Rectal smooth muscle tissue (tissue), 1 donor: ENCODE measurements at regions not wholly inside any gene's neighbourhood (a gene's known extent, or its start where the extent isn't known, plus 50 kb on each side); places are given as distances from the start of the nearest gene placed in this dataset.

Source experiments
- H3K27ac ChIP-seq: one replicate; pipeline ENCODE4 v1.7.0; 2013; ENCODE audit warnings: low read depth, low read length, inconsistent platforms
- H3K27me3 ChIP-seq: one replicate; pipeline ENCODE4 v1.7.0; 2013; ENCODE audit warnings: low read length; ENCODE audit not compliant: control insufficient read depth, insufficient read depth
- H3K36me3 ChIP-seq: one replicate; pipeline ENCODE4 v1.7.0; 2013; ENCODE audit warnings: low read length; ENCODE audit not compliant: control insufficient read depth, insufficient read depth
- H3K4me1 ChIP-seq: one replicate; pipeline ENCODE4 v1.7.0; 2013; ENCODE audit warnings: low read length; ENCODE audit not compliant: control insufficient read depth, insufficient read depth
- H3K4me3 ChIP-seq: one replicate; pipeline ENCODE4 v1.7.0; 2013; ENCODE audit warnings: low read length
- H3K9ac ChIP-seq: one replicate; pipeline ENCODE4 v1.7.0; 2013; ENCODE audit warnings: low read length

GRCh38 chr18:47542551-47542950 is 291.1 kb upstream of the SKOR2 start:
- Histone ChIP-seq H3K9ac (no peak overlapping the region), H3K27ac (no peak overlapping the region), H3K4me1 (no peaks in the 10 kb centered on the region), H3K27me3 (no peaks in the 10 kb centered on the region), H3K4me3 (no peak overlapping the region), H3K36me3 (no peaks in the 10 kb centered on the region)

- Histone ChIP-seq H3K27me3 (no peaks in the 10 kb centered on the region), H3K4me3 (no peak overlapping the region), H3K27ac (no peak overlapping the region), H3K4me1 (no peaks in the 10 kb centered on the region), H3K9ac (no peak overlapping the region), H3K36me3 (no peaks in the 10 kb centered on the region)
These were observed 280.3 kb upstream of the SKOR2 start for GRCh38 chr18:47531717-47532116.

- Histone ChIP-seq H3K27me3 (no peaks in the 10 kb centered on the region), H3K4me1 (no peaks in the 10 kb centered on the region), H3K4me3 (no peak overlapping the region), H3K27ac (no peak overlapping the region), H3K9ac (no peak overlapping the region), H3K36me3 (no peaks in the 10 kb centered on the region)
These were observed 279.2 kb upstream of the SKOR2 start for GRCh38 chr18:47530695-47531094.

- H3K4me1 ChIP-seq: no peaks in the 10 kb centered on the region
- no peaks in the 10 kb centered on the region for H3K27me3 ChIP-seq
- no peak overlapping the region for H3K9ac ChIP-seq
- H3K27ac ChIP-seq: no peak overlapping the region
- H3K4me3 ChIP-seq: no peak overlapping the region
- no peaks in the 10 kb centered on the region for H3K36me3 ChIP-seq
These were observed 276.9 kb upstream of the SKOR2 start for GRCh38 chr18:47528343-47528742.

GRCh38 chr18:47526147-47526546 is 274.7 kb upstream of the SKOR2 start:
- H3K4me1 ChIP-seq: no peaks in the 10 kb centered on the region
- H3K4me3 ChIP-seq: no peak overlapping the region
- no peaks in the 10 kb centered on the region for H3K36me3 ChIP-seq
- H3K27me3 ChIP-seq: no peaks in the 10 kb centered on the region
- H3K27ac ChIP-seq: no peak overlapping the region
- H3K9ac ChIP-seq: no peak overlapping the region

GRCh38 chr18:47522359-47522758 is 270.9 kb upstream of the SKOR2 start:
- no peak overlapping the region for H3K27ac ChIP-seq
- no peak overlapping the region for H3K4me3 ChIP-seq
- H3K27me3 ChIP-seq: no peaks in the 10 kb centered on the region
- no peaks in the 10 kb centered on the region for H3K36me3 ChIP-seq
- no peaks in the 10 kb centered on the region for H3K4me1 ChIP-seq
- H3K9ac ChIP-seq: no peak overlapping the region

GRCh38 chr18:47520263-47520662 is 268.8 kb upstream of the SKOR2 start:
- Histone ChIP-seq H3K4me3 (no peak overlapping the region), H3K9ac (no peak overlapping the region), H3K27ac (no peak overlapping the region), H3K4me1 (no peaks in the 10 kb centered on the region), H3K27me3 (no peaks in the 10 kb centered on the region), H3K36me3 (no peaks in the 10 kb centered on the region)

GRCh38 chr18:47519706-47520105 is 268.2 kb upstream of the SKOR2 start:
- Histone ChIP-seq H3K27ac (no peak overlapping the region), H3K4me1 (no peaks in the 10 kb centered on the region), H3K9ac (no peak overlapping the region), H3K36me3 (no peaks in the 10 kb centered on the region), H3K27me3 (no peaks in the 10 kb centered on the region), H3K4me3 (no peak overlapping the region)

- H3K27ac ChIP-seq: no peak overlapping the region
- no peaks in the 10 kb centered on the region for H3K4me1 ChIP-seq
- no peak overlapping the region for H3K4me3 ChIP-seq
- H3K36me3 ChIP-seq: no peaks in the 10 kb centered on the region
- no peak overlapping the region for H3K9ac ChIP-seq
- no peaks in the 10 kb centered on the region for H3K27me3 ChIP-seq
These were observed 267.8 kb upstream of the SKOR2 start for GRCh38 chr18:47519277-47519676.

GRCh38 chr18:47513614-47514013 is 262.2 kb upstream of the SKOR2 start:
- H3K27me3 ChIP-seq: no peaks in the 10 kb centered on the region
- no peaks in the 10 kb centered on the region for H3K4me1 ChIP-seq
- no peaks in the 10 kb centered on the region for H3K36me3 ChIP-seq
- H3K9ac ChIP-seq: no peak overlapping the region
- no peak overlapping the region for H3K27ac ChIP-seq
- no peak overlapping the region for H3K4me3 ChIP-seq

- Histone ChIP-seq H3K27me3 (no peaks in the 10 kb centered on the region), H3K36me3 (no peaks in the 10 kb centered on the region), H3K9ac (no peak overlapping the region), H3K4me3 (no peak overlapping the region), H3K27ac (no peak overlapping the region), H3K4me1 (no peaks in the 10 kb centered on the region)
These were observed 261.4 kb upstream of the SKOR2 start for GRCh38 chr18:47512726-47513435.

GRCh38 chr18:47512056-47512455 is 260.6 kb upstream of the SKOR2 start:
- no peak overlapping the region for H3K27ac ChIP-seq
- H3K36me3 ChIP-seq: no peaks in the 10 kb centered on the region
- H3K27me3 ChIP-seq: no peaks in the 10 kb centered on the region
- no peaks in the 10 kb centered on the region for H3K4me1 ChIP-seq
- H3K4me3 ChIP-seq: no peak overlapping the region
- H3K9ac ChIP-seq: no peak overlapping the region

GRCh38 chr18:47510831-47511230 is 259.4 kb upstream of the SKOR2 start:
- Histone ChIP-seq H3K27me3 (no peaks in the 10 kb centered on the region), H3K36me3 (no peaks in the 10 kb centered on the region), H3K9ac (no peak overlapping the region), H3K27ac (no peak overlapping the region), H3K4me3 (no peak overlapping the region), H3K4me1 (no peaks in the 10 kb centered on the region)
